LNCaP clone FGC (cell line): ENCODE measurements at regions not wholly inside any gene's neighbourhood (a gene's known extent, or its start where the extent isn't known, plus 50 kb on each side); places are given as distances from the start of the nearest gene placed in this dataset.
A peak's percentile ranks its signal among the peaks of the same experiment; 100 is the strongest.

ENCODE experiments used
- DNase-seq: peaks from one replicate; pipeline ENCODE4 v3.0.0-alpha.2; 2011; ENCODE audit warnings: low read depth
- H3K4me3 ChIP-seq: 2 replicates; pipeline ENCODE4 v1.5.1; 2011; ENCODE audit warnings: mild to moderate bottlenecking, low read depth, low read length, control low read depth
- CTCF ChIP-seq: IDR thresholded peaks from 2 replicates; pipeline ENCODE4 v1.5.1; 2012; ENCODE audit warnings: mild to moderate bottlenecking; ENCODE audit not compliant: control insufficient read depth, insufficient read depth; ENCODE audit errors: extremely low read depth

- H3K4me3 ChIP-seq, result no peak overlapping the region
- no peak for DNase-seq
- no peak for TF ChIP-seq CTCF
Measured at GRCh38 chr20:4521170-4521968, 164.9 kb upstream of the PRNP start.

- peak; percentile 7 for DNase-seq
- no peak overlapping the region for H3K4me3 ChIP-seq
- TF ChIP-seq CTCF, result peak; percentile 61
Measured at GRCh38 chr20:4519534-4519933, 166.7 kb upstream of the PRNP start.

GRCh38 chr20:4516876-4517275 is 169.4 kb upstream of the PRNP start:
- TF ChIP-seq CTCF, result no peak
- no peak overlapping the region for H3K4me3 ChIP-seq
- no peak for DNase-seq

GRCh38 chr20:4513720-4514119 is 172.5 kb upstream of the PRNP start:
- DNase-seq, result no peak
- no peak overlapping the region for H3K4me3 ChIP-seq
- TF ChIP-seq CTCF, result no peak

GRCh38 chr20:4512891-4513550 is 173.2 kb upstream of the PRNP start:
- no peak for DNase-seq
- no peak overlapping the region for H3K4me3 ChIP-seq
- no peak for TF ChIP-seq CTCF

GRCh38 chr20:4511776-4512175 is 174.5 kb upstream of the PRNP start:
- H3K4me3 ChIP-seq, result no peak overlapping the region
- no peak for DNase-seq
- no peak for TF ChIP-seq CTCF
